ENCODE measurements at regions not wholly inside any gene's neighbourhood (a gene's known extent, or its start where the extent isn't known, plus 50 kb on each side); places are given as distances from the start of the nearest gene placed in this dataset.

- no peak for DNase-seq (ENCODE audit: low read depth)
- TF ChIP-seq CTCF (IDR thresholded peaks at IDR 0.05; ENCODE audit: low read depth, low read length) = no peak
- no peak for TF ChIP-seq POLR2A (IDR thresholded peaks at IDR 0.05; ENCODE audit: extremely low read depth, insufficient read length)
- no peak for TF ChIP-seq MAX (IDR thresholded peaks at IDR 0.05; ENCODE audit: low read depth, low read length)
- no peak overlapping the region for H3K4me3 ChIP-seq (ENCODE audit: low read depth, low read length)
These were observed 118.8 kb downstream of the PSMG1 start for GRCh38 chr21:39064325-39065012.

DNA sequence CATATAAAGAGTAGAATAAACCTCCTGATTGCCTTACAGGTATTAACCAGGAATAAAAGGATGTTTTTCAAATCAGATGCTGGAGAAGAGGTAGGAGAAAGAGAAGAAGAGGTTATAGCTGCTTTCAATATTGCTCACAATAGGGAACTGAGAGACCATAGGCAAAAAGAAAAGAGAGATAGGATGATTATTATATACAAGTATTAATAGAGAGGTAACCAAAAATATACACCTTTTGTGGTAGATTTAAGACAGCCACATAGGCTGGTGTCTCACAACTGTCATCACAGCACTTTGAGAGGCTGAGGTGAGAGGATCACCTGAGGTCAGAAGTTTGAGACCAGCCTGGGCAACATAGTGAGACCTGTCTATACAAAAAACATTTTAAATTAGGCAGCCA lies 119.7 kb downstream of the PSMG1 start:
- H3K4me3 ChIP-seq (ENCODE audit: low read depth, low read length) = no peak overlapping the region
- no peak for DNase-seq (ENCODE audit: low read depth)
- no peak for TF ChIP-seq CTCF (IDR thresholded peaks at IDR 0.05; ENCODE audit: low read depth, low read length)
- no peak for TF ChIP-seq MYC (IDR thresholded peaks at IDR 0.05; ENCODE audit: low read depth, low read length)
- TF ChIP-seq POLR2A (IDR thresholded peaks at IDR 0.05; ENCODE audit: extremely low read depth, insufficient read length) = no peak
- no peak for TF ChIP-seq MAX (IDR thresholded peaks at IDR 0.05; ENCODE audit: low read depth, low read length)

DNA sequence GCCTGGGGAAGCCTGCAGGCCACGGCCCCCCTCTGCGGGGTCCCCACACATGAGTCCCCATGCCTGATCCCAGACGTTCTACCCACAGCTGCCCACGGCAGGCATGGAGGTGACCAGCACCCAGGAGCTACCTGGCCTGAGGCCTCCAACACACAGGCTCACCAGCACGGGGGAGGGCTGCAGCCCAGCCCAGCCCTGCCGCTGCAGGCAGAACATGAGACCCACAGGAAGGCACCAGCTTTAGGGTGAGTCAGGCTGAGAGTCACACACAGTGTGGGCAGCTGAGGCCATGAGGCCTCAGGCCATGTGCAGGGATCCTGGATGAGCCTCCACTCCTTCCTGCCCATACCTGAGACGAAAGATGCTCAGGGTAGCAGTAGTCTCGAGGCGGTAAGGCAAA lies 121.1 kb downstream of the PSMG1 start:
- TF ChIP-seq CTCF (IDR thresholded peaks at IDR 0.05; ENCODE audit: low read depth, low read length) = no peak
- no peak for TF ChIP-seq MYC (IDR thresholded peaks at IDR 0.05; ENCODE audit: low read depth, low read length)
- TF ChIP-seq POLR2A (IDR thresholded peaks at IDR 0.05; ENCODE audit: extremely low read depth, insufficient read length) = no peak
- TF ChIP-seq MAX (IDR thresholded peaks at IDR 0.05; ENCODE audit: low read depth, low read length) = no peak
- no peak for DNase-seq (ENCODE audit: low read depth)
- H3K4me3 ChIP-seq (ENCODE audit: low read depth, low read length) = no peak overlapping the region

- DNase-seq (ENCODE audit: low read depth) = no peak
- TF ChIP-seq POLR2A (IDR thresholded peaks at IDR 0.05; ENCODE audit: extremely low read depth, insufficient read length) = no peak
- no peak for TF ChIP-seq MYC (IDR thresholded peaks at IDR 0.05; ENCODE audit: low read depth, low read length)
- TF ChIP-seq MAX (IDR thresholded peaks at IDR 0.05; ENCODE audit: low read depth, low read length) = no peak
- no peak for TF ChIP-seq CTCF (IDR thresholded peaks at IDR 0.05; ENCODE audit: low read depth, low read length)
- H3K4me3 ChIP-seq (ENCODE audit: low read depth, low read length) = no peak overlapping the region
These were observed 121.5 kb downstream of the PSMG1 start for GRCh38 chr21:39061766-39062165.

DNA sequence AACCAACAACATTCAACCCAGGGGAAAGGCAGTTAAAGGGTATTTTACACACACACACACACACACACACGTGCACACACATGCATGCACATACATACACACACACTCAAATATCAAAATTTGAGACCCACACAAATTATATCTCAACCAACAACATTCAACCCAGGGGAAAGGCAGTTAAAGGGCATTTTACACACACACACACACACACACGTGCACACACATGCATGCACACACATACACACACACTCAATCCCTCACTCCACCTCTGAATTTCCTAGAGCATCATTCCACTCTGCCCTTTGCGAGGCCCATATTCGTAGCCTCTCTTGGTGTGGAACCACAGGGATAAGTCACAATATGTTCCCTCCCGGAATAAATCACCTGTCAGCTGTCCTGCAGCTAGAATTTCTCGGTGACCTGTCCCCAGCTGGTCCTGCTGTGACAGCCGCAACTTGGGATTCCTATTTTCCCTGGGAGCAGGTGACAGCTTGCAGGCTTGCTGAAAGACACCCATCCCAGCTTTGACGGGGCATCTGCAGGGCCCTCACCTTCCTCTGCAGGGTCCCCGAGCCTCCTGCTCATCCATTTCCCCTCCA lies 122.7 kb downstream of the PSMG1 start:
- no peak overlapping the region for H3K4me3 ChIP-seq (ENCODE audit: low read depth, low read length)
- TF ChIP-seq POLR2A (IDR thresholded peaks at IDR 0.05; ENCODE audit: extremely low read depth, insufficient read length) (no peak), CTCF (IDR thresholded peaks at IDR 0.05; ENCODE audit: low read depth, low read length) (no peak), MYC (IDR thresholded peaks at IDR 0.05; ENCODE audit: low read depth, low read length) (no peak), MAX (IDR thresholded peaks at IDR 0.05; ENCODE audit: low read depth, low read length) (no peak)
- no peak for DNase-seq (ENCODE audit: low read depth)
